ENCODE measurements at regions not wholly inside any gene's neighbourhood (a gene's known extent, or its start where the extent isn't known, plus 50 kb on each side); places are given as distances from the start of the nearest gene placed in this dataset.

GRCh38 chr14:95015046-95015445, 142.3 kb downstream of the DICER1 start:
- TF ChIP-seq CTCF (conservative IDR thresholded peaks at IDR 0.05; ENCODE audit: low read depth in 2 of 2) (no peak), CREB1 (CRISPR knock-in tag; IDR thresholded peaks at IDR 0.05; ENCODE audit: low read depth) (no peak), NANOG (IDR thresholded peaks at IDR 0.05; ENCODE audit: borderline replicate concordance) (no peak), STAT1 (IDR thresholded peaks at IDR 0.05; ENCODE audit: unreplicated experiment) (no peak), EZH2phosphoT487 (IDR thresholded peaks at IDR 0.05; ENCODE audit: unreplicated experiment) (no peak), REST (IDR thresholded peaks at IDR 0.05; ENCODE audit: unreplicated experiment) (no peak), POLR2AphosphoS5 (IDR thresholded peaks at IDR 0.05; ENCODE audit: low read depth) (no peak), EZH2 (IDR thresholded peaks at IDR 0.05; ENCODE audit: low read depth, unreplicated experiment) (no peak), JUNB (IDR thresholded peaks at IDR 0.05; ENCODE audit: unreplicated experiment) (no peak), ZNF462 (CRISPR knock-in tag; IDR thresholded peaks at IDR 0.05) (no peak)
